Naive B cell (primary cell): ENCODE measurements at regions not wholly inside any gene's neighbourhood (a gene's known extent, or its start where the extent isn't known, plus 50 kb on each side); places are given as distances from the start of the nearest gene placed in this dataset.
A peak's percentile ranks its signal among the peaks of the same experiment; 100 is the strongest.

Source experiments
- ATAC-seq, 2 donors: fragments of 150-1000 bp; cut with Tn5 transposase; 2 replicates each; pipeline ENCODE4 v1.10.0; 2021; ENCODE audit warnings: low read depth in 2 of 2, mild to moderate bottlenecking in 2 of 2, moderate library complexity in 2 of 2
- DNase-seq: peaks from one replicate; pipeline ENCODE4 v3.0.0; 2022
- H3K27ac Mint-ChIP-seq, 6 donors: one replicate each; pipeline ENCODE4 v1.8.0; 2020 to 2022; ENCODE audit warnings: mild to moderate bottlenecking in 6 of 6, mixed read lengths in 6 of 6, moderate library complexity in 5 of 6, inconsistent platforms in 2 of 6
- H3K27me3 Mint-ChIP-seq, 3 donors: one replicate each; pipeline ENCODE4 v1.8.0; 2021 to 2022; ENCODE audit warnings: mixed read lengths in 3 of 3, mild to moderate bottlenecking in 1 of 3
- H3K36me3 Mint-ChIP-seq, 2 donors: one replicate each; pipeline ENCODE4 v1.8.0; 2020 to 2022; ENCODE audit warnings: mixed read lengths in 2 of 2, inconsistent platforms in 1 of 2, mild to moderate bottlenecking in 1 of 2
- H3K4me1 Mint-ChIP-seq, 3 donors: one replicate each; pipeline ENCODE4 v1.8.0; 2020 to 2022; ENCODE audit warnings: mixed read lengths in 3 of 3, inconsistent platforms in 1 of 3, mild to moderate bottlenecking in 1 of 3, moderate library complexity in 1 of 3
- H3K4me3 Mint-ChIP-seq, 8 donors: one replicate each; pipeline ENCODE4 v1.8.0; 2020 to 2022; ENCODE audit warnings: mild to moderate bottlenecking in 8 of 8, mixed read lengths in 8 of 8, moderate library complexity in 8 of 8, inconsistent platforms in 2 of 8
- H3K9me3 Mint-ChIP-seq, 7 donors: one replicate each; pipeline ENCODE4 v1.8.0; 2020 to 2022; ENCODE audit warnings: mixed read lengths in 7 of 7, mild to moderate bottlenecking in 5 of 7, inconsistent platforms in 2 of 7, moderate library complexity in 1 of 7

DNA sequence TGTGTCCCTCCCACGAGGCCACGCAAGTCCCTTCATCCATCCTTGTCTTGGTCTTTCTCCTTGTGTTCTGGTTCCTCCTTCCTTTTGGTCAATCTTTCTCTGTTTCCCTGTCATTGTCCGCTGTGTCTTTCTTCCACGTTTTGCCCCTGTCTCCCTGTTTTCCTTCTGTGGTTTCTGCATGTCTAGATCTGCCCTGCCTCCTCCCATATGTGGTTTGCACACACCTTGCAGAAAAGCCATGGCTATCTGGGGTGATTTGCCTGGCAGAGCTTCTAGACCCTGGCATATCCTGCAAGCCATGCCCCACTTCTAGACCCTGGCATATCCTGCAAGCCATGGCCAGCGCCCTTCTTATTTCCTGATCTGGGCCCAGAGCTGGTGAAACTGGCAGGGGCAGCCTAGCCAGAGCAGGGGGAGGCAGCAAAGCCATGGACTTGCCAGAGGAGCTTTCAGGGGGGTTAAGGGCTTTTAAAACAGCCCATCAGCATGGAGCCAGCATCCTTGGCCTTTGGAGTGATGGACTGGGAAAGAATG, 131.6 kb upstream of the NECTIN1 start:
- no peaks in the 10 kb centered on the region for H3K4me1 Mint-ChIP-seq
- peaks cover 0 to 2% (median 0%) of the 10 kb centered on the region in 7 donors for H3K9me3 Mint-ChIP-seq
- H3K27ac Mint-ChIP-seq, result no peak overlapping the region
- no peaks in the 10 kb centered on the region for H3K36me3 Mint-ChIP-seq
- H3K27me3 Mint-ChIP-seq, result peaks cover 13 to 60% (median 38%) of the 10 kb centered on the region in 3 donors
- no peak overlapping the region for H3K4me3 Mint-ChIP-seq
- no peak for ATAC-seq
- DNase-seq, result no peak

DNA sequence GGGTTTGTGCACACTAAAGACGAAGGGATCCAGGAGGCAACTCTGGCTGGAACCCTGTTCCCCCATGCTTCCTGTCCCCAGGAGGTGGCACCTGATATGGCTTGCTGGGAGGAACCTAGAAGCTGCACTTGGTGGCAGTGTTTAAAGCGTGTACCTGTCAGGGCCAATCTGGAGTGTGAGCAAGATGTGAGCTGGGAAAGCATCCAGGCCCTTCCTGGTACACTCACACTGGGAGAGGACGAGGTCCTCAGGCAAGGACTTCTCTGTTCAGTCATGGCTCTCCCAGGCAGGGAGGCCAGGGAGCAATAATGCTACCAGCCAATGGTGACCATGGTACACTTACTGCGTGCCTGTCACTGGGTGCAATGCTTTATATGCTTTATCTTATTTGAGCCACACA, 130.7 kb upstream of the NECTIN1 start:
- H3K27ac Mint-ChIP-seq, result no peak overlapping the region

DNA sequence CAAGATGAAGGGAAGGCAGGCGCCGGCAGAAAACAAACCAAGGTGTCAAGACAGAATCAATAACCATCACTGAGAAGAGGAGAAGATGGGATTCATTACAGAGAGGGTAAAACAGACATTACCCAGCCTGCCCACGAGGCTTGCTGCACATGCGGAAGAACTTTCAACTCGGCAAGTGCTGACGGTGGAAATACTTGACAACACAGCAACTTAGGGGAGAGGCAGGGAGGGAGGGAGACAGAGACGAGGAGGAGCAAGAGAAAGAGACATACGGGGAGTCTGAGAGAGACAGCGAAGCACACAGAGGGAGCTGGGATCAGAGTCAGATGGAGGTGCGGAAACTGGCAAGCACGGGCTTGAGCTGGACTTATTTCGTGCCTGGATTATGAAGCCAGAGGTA, 129.3 kb upstream of the NECTIN1 start:
- ATAC-seq (no peak), DNase-seq (no peak)
- Mint-ChIP-seq H3K9me3 (peaks cover 0 to 2% (median 0%) of the 10 kb centered on the region in 7 donors), H3K27me3 (peaks cover 18 to 58% (median 43%) of the 10 kb centered on the region in 3 donors), H3K4me1 (no peaks in the 10 kb centered on the region), H3K4me3 (no peak overlapping the region), H3K27ac (peak overlapping the region in 1 of 6 donors; percentile 67), H3K36me3 (no peaks in the 10 kb centered on the region)

More for the DNA sequence above, 130.7 kb upstream of the NECTIN1 start:
- Mint-ChIP-seq H3K27me3 (peaks cover 15 to 58% (median 38%) of the 10 kb centered on the region in 3 donors), H3K4me3 (no peak overlapping the region), H3K9me3 (peaks cover 0 to 2% (median 0%) of the 10 kb centered on the region in 7 donors), H3K4me1 (no peaks in the 10 kb centered on the region), H3K36me3 (no peaks in the 10 kb centered on the region)
- DNase-seq (no peak), ATAC-seq (no peak)

DNA sequence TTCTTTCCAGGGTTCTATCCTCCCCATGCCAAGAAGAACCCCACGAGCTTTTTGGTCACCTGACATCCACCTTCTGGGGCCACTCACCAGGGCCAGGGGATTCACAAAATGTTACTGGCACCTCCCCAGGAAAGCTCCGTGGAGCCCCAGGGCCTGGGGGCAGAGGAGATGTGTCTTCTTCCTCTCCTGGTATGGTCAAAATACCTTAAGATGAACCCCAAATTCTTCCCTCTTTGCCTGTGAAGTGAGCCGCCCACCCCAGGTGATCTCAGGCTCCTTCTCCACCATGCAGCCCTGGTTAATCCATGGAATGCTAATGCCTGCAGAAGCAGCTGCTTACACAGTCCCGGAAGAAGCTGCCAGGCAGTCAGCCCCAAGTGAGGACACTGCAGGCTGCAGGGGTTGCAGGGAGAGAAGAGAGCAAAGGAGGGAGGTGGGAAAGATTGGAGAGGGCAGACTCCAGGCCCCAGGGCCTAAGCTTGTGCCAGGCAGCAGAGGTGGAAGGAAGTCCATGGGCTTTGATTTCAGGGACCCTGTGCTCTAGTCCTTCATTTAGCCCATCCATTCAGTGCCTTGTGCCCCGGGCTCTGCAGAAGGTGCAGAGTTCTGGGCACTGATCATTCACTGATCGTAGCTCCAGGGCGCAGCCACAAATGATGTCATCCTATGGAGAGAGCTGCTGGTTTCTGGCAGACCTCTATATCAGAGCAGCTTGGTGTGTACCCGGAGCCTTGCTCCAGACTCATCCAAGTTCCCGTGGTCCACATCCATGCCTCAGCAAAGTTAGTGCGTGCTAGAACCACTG, 127.9 kb upstream of the NECTIN1 start:
- Mint-ChIP-seq H3K4me3 (no peak overlapping the region), H3K36me3 (no peaks in the 10 kb centered on the region), H3K4me1 (no peaks in the 10 kb centered on the region), H3K27me3 (peaks cover 18 to 54% (median 43%) of the 10 kb centered on the region in 3 donors), H3K9me3 (peaks cover 0 to 2% (median 0%) of the 10 kb centered on the region in 7 donors), H3K27ac (no peak overlapping the region)
- DNase-seq, result no peak
- ATAC-seq, result no peak

DNA sequence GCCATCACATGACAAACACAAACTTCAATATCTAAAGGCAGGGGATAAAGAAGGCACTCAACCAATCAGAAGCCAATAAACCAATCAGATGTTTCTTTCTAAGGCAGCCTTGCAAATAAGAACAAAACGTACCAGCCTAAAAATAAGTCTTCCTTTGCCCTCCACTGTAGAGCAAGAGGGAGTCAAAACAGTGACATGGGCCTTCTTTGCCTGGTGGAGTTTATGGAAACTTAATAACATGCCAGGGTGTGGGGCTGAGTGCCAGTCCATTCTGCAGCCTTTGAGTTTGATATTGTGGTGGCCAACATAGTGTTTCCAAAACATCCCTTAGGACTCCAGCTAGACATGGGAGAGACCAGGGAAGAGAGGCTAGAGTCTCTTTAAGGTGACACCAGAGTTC, 126.1 kb upstream of the NECTIN1 start:
- ATAC-seq (no peak), DNase-seq (no peak)
- Mint-ChIP-seq H3K9me3 (peaks cover 0 to 2% (median 0%) of the 10 kb centered on the region in 7 donors), H3K4me3 (no peak overlapping the region), H3K36me3 (no peaks in the 10 kb centered on the region), H3K27ac (no peak overlapping the region), H3K4me1 (no peaks in the 10 kb centered on the region), H3K27me3 (peaks cover 24 to 57% (median 39%) of the 10 kb centered on the region in 3 donors)

DNA sequence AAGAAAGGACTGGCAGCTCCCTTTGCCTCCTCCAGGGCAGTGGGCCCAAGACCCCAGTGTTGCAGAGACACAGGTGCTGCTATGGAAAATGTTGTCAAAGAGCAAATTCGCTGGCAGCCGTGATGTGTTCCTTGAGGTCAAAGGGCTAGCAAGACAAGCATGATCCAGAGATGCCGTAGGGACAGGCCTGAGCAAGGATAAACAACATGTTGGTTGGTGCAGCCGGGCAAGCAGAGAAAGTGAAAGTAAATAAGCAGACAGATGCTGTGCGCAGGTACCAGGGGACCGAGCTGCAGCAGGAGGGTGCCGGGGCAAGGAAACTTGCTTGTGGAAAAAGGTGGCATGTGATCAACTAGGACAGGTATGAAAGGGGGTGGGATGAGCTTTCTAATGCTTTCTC, 125.5 kb upstream of the NECTIN1 start:
- no peaks in the 10 kb centered on the region for H3K4me1 Mint-ChIP-seq
- no peak overlapping the region for H3K27ac Mint-ChIP-seq
- H3K9me3 Mint-ChIP-seq, result peaks cover 0 to 2% (median 0%) of the 10 kb centered on the region in 7 donors
- H3K4me3 Mint-ChIP-seq, result no peak overlapping the region
- H3K36me3 Mint-ChIP-seq, result no peaks in the 10 kb centered on the region
- no peak for DNase-seq
- no peak for ATAC-seq
- peaks cover 24 to 56% (median 37%) of the 10 kb centered on the region in 3 donors for H3K27me3 Mint-ChIP-seq

DNA sequence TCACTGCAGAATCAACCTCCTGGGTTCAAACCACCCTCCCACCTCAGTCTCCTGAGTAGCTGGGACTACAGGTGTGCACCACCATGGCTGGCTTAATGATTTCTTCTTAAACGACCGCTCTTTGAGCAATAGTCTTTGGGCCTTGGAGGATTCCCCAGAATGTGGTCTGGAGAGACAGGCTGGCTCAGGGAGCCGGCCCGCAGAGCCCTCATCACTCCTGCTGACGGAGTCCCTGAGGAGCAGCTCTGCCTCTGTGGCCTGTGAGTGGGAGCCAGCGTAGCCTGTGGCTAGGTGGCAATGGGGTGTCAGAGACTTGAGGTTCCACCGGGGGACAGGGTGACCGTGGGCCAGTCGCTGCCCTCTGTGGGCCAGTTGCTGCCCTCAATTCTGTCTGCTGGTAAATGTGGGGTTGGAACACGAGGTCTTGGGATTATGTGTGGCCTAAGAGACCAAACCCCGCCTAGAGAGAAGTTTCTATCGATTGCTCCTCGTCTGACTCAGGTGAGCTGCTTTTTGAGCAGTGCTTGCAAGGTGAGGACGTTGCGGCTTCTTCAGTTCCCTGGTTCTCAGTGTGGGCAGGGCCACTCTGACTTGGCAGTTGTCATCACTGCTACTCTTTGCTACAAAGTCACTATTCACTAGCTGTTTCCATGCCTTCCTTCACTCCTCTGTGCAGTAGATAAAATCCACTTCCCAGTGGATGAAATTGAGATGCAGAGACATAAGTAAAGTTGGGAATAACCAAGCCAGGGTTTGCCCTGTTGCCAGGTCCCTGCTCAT, 124.8 kb upstream of the NECTIN1 start:
- Mint-ChIP-seq H3K27ac (peak overlapping the region in 1 of 6 donors; percentile 70), H3K4me3 (no peak overlapping the region), H3K36me3 (no peaks in the 10 kb centered on the region), H3K9me3 (peaks cover 0 to 2% (median 0%) of the 10 kb centered on the region in 7 donors), H3K27me3 (peaks cover 24 to 48% (median 30%) of the 10 kb centered on the region in 3 donors), H3K4me1 (no peaks in the 10 kb centered on the region)
- ATAC-seq (no peak), DNase-seq (no peak)

DNA sequence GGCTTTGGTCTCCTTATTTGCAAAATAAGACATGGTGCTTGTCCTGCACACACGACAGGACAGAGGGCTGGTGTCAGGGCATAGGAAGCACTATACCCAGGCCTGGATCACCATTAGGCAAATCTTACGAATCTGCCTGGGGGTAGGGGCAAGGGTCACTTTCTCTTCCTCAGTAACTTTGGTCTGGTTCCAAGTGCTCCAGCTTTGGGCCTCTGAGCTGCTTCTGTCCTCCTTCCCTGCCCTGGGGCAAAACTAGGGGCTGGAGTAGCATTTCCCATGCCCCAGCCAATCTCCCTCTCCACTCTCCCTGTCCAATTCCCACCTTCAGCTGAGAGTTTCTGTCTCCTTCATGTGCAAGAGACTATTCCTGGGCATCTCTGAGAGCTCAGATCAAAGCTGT, 123.7 kb upstream of the NECTIN1 start:
- DNase-seq (no peak), ATAC-seq (no peak)
- H3K36me3 Mint-ChIP-seq, result no peaks in the 10 kb centered on the region
- H3K4me1 Mint-ChIP-seq, result no peaks in the 10 kb centered on the region
- H3K9me3 Mint-ChIP-seq, result peaks cover 0 to 1% (median 0%) of the 10 kb centered on the region in 7 donors
- H3K27me3 Mint-ChIP-seq, result peaks cover 17 to 38% (median 20%) of the 10 kb centered on the region in 3 donors
- no peak overlapping the region for H3K4me3 Mint-ChIP-seq
- no peak overlapping the region for H3K27ac Mint-ChIP-seq

DNA sequence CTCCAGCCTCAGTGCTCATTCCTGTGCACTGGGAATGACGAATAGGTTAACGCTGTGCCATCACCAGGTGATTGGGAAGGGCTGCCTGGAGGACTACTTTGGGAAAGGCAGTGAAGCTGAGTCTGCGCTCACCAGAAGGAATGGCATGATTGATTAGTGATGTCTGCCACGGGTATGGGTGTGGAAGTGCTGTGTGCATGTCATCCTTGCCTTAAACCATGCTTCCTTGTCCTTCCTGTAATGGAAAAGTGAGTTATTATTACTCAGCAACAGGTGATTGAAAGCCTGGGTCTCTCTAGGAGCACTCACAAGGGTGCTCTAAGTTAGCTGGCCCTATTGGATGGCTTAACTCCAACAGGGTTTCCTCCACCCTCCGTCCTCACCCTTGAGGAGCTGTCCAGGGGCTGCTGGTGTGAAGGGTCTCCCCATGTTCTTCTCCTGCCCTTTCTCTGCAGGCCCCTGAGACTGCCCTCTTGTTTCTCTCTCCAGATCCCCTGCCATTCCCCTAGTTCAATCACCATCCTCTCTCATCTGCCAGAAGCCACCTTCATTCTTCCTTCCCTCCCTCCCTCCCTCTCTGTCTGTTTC, 121.9 kb upstream of the NECTIN1 start:
- DNase-seq, result no peak
- Mint-ChIP-seq H3K36me3 (no peaks in the 10 kb centered on the region), H3K4me3 (no peak overlapping the region), H3K27ac (no peak overlapping the region), H3K9me3 (peaks cover 0 to 11% (median 2%) of the 10 kb centered on the region in 7 donors), H3K4me1 (no peaks in the 10 kb centered on the region), H3K27me3 (peaks cover 12 to 25% (median 14%) of the 10 kb centered on the region in 3 donors)
- ATAC-seq, result no peak

DNA sequence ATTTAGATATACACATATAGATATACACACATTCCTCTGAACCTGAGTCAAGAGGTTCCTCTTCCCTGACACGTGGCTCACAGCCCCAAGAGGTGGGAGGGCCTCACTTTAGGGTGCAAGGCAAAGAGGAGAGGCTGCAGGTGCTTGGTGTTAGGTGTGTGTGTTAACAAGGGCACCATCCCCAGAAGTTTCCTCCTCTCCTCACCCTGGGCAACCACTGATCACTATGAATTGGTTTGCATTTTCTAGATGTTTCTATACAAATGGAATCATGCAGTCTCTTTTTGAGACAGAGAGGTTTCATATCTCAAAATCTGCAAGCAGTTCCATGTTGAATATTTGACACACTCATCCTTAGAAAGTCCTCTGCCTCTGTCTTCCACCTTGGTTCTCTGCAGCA, 120.9 kb upstream of the NECTIN1 start:
- Mint-ChIP-seq H3K36me3 (no peaks in the 10 kb centered on the region), H3K4me3 (no peak overlapping the region), H3K27ac (no peak overlapping the region), H3K4me1 (peaks cover 0 to under 1% (median 0%) of the 10 kb centered on the region in 3 donors), H3K27me3 (peaks cover 11 to 28% (median 16%) of the 10 kb centered on the region in 3 donors), H3K9me3 (peaks cover 0 to 13% (median 3%) of the 10 kb centered on the region in 7 donors)
- ATAC-seq, result no peak
- DNase-seq, result no peak

DNA sequence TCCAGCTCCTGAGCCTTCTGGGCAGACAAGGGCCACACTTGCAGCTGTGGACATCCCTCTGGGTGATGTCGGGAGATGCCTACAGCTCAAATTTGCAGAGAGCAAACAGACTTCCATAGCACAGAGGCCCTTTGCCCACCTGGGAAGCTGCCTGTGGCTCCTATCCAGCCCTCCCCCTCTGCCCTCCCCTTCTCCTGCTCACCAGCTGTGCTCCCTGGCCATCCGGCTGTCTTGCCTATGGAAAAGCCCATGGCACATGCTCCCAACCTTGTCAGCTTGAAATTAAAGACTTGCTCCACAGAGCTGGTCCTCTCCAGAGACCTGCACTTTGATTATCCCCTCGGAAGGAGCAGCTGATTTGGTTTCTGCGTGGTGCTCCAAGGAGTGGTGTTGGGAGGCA, 118.9 kb upstream of the NECTIN1 start:
- H3K9me3 Mint-ChIP-seq, result peaks cover 0 to 13% (median 3%) of the 10 kb centered on the region in 7 donors
- peak overlapping the region in 1 of 6 donors; percentile 44 for H3K27ac Mint-ChIP-seq
- ATAC-seq (no peak), DNase-seq (no peak)
- peaks cover 7 to 42% (median 28%) of the 10 kb centered on the region in 3 donors for H3K27me3 Mint-ChIP-seq
- H3K36me3 Mint-ChIP-seq, result no peaks in the 10 kb centered on the region
- H3K4me3 Mint-ChIP-seq, result no peak overlapping the region
- H3K4me1 Mint-ChIP-seq, result peaks cover 0 to 3% (median 0%) of the 10 kb centered on the region in 3 donors

DNA sequence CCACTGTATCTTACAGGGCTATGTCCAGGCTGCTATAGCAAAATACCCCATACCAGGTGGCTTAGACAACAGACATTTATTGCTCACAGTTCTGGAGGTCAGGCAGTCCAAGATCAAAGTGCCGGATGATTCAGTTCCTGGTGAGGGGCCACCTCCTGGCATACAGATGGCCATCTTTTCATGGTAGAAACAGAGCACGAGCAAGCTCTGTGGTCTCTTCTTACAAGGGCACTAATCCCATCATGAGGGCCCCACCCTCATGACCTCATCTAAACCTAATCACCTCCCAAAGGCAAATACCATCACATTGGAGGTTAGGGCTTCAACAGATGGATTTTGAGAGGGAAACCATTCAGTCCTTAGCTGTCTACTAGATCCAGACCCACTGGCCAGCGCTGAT, 117.4 kb upstream of the NECTIN1 start:
- no peak overlapping the region for H3K4me3 Mint-ChIP-seq
- H3K9me3 Mint-ChIP-seq, result peaks cover 0 to 13% (median 3%) of the 10 kb centered on the region in 7 donors
- no peaks in the 10 kb centered on the region for H3K36me3 Mint-ChIP-seq
- H3K27me3 Mint-ChIP-seq, result peaks cover 7 to 44% (median 34%) of the 10 kb centered on the region in 3 donors
- ATAC-seq (no peak), DNase-seq (no peak)
- peaks cover 0 to 3% (median 0%) of the 10 kb centered on the region in 3 donors for H3K4me1 Mint-ChIP-seq
- no peak overlapping the region for H3K27ac Mint-ChIP-seq

DNA sequence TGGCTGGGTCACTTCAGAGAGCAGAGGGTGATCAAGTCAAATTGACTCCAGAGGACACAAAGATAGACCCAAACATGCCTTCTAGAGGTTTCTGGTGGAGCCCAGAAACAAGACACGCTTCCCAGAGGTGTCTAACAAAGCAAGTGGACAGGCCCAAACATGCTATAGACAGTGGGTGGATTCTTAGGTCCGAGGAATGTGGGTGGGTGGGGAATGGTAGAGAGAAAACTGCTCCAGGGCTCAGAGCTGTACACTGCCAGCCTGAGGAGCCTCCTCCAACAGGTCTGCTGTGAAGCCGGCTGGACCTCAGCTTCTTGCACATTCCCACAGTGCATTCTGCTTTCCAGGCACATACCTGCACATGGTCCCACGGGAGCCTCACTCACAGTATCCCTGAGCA, 116.8 kb upstream of the NECTIN1 start:
- Mint-ChIP-seq H3K9me3 (peaks cover 0 to 13% (median 3%) of the 10 kb centered on the region in 7 donors), H3K4me3 (no peak overlapping the region), H3K27ac (no peak overlapping the region), H3K27me3 (peaks cover 7 to 38% (median 30%) of the 10 kb centered on the region in 3 donors), H3K4me1 (peaks cover 0 to 3% (median 0%) of the 10 kb centered on the region in 3 donors), H3K36me3 (no peaks in the 10 kb centered on the region)
- ATAC-seq (no peak), DNase-seq (no peak)
